Ectodermal cell (in vitro differentiated cells): ENCODE measurements at regions not wholly inside any gene's neighbourhood (a gene's known extent, or its start where the extent isn't known, plus 50 kb on each side); places are given as distances from the start of the nearest gene placed in this dataset.

Experiments
- H3K27ac ChIP-seq: 2 replicates; pipeline ENCODE4 v1.7.0; 2013; ENCODE audit warnings: mild to moderate bottlenecking, low read depth, low read length; ENCODE audit not compliant: insufficient read depth, poor library complexity, severe bottlenecking
- H3K27me3 ChIP-seq: 2 replicates; pipeline ENCODE4 v1.7.0; 2013; ENCODE audit warnings: mild to moderate bottlenecking, low read length; ENCODE audit not compliant: insufficient read depth, control insufficient read depth, poor library complexity, severe bottlenecking
- H3K36me3 ChIP-seq: one replicate; pipeline ENCODE4 v1.7.0; 2013; ENCODE audit warnings: low read length; ENCODE audit not compliant: control insufficient read depth, insufficient read depth
- H3K4me1 ChIP-seq: one replicate; pipeline ENCODE4 v1.7.0; 2013; ENCODE audit warnings: low read length; ENCODE audit not compliant: control insufficient read depth, insufficient read depth
- H3K4me3 ChIP-seq: 2 replicates; pipeline ENCODE4 v1.7.0; 2013; ENCODE audit warnings: low read depth, low read length, control low read depth; ENCODE audit not compliant: insufficient read depth
- H3K9me3 ChIP-seq: 2 replicates; pipeline ENCODE4 v1.7.0; 2013; ENCODE audit warnings: mild to moderate bottlenecking, low read length, moderate library complexity; ENCODE audit not compliant: control insufficient read depth
- WGBS, 2 experiments: methylation state at CpG; one replicate each; pipeline ENCODE4 v1.1.7; 2013; ENCODE audit warnings: missing lambda C conversion rate in 2 of 2; 5-methylcytosine and 5-hydroxymethylcytosine counted together

- H3K36me3 ChIP-seq: no peaks in the 10 kb centered on the region
- H3K27ac ChIP-seq: no peak overlapping the region
- WGBS, 2 experiments: 84 to 98% methylated on average over 1 of the region's 2 CpGs
- H3K27me3 ChIP-seq: no peaks in the 10 kb centered on the region
- H3K4me1 ChIP-seq: no peaks in the 10 kb centered on the region
- no peak overlapping the region for H3K4me3 ChIP-seq
- no peaks in the 10 kb centered on the region for H3K9me3 ChIP-seq
Measured at GRCh38 chr10:83654689-83655088, 484.6 kb upstream of the GHITM start.

DNA sequence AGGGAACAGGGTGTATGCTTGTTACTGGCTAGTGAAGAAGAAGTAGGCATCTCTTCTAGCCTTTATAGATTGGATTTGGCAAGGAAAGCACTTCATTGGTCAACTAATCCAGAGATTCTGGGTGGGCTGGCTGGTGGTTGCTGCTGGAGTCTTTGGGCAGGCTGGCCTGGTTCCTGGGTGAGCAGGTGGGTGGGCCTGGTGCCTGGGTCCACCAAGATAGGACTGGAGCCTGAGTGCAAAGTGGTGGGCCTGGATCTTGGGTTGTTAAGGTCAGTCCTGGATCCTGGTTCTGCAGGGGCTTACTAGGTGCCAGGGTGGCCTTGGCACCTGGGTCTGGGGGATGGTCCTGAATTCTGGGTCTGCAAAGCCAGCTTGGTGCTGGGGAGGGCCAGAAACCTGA, 482.4 kb upstream of the GHITM start:
- H3K4me1 ChIP-seq: no peaks in the 10 kb centered on the region
- H3K4me3 ChIP-seq: no peak overlapping the region
- no peak overlapping the region for H3K27ac ChIP-seq
- H3K27me3 ChIP-seq: no peaks in the 10 kb centered on the region
- H3K36me3 ChIP-seq: no peaks in the 10 kb centered on the region
- no peaks in the 10 kb centered on the region for H3K9me3 ChIP-seq

DNA sequence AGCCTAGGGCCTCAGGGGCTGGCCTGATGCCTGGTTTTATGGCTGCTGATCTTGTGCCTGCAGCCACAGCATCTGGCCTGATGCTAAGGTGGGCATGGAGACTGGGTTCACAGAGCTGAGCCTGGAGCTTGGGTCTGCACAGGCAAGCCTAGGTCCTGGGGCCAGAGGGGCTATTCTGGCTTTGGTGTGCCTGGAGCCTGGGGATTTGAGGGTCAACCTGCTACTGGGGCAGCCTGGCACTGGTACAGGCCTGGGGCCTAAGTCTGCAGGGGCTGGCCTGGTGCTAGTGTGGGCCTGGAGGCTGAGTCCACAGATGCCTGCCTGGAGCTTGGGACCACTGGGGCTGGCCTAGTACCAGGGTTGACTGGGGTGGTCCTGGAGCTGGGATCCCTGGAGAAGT, 481.8 kb upstream of the GHITM start:
- Histone ChIP-seq H3K4me1 (no peaks in the 10 kb centered on the region), H3K36me3 (no peaks in the 10 kb centered on the region), H3K4me3 (no peak overlapping the region), H3K27me3 (no peaks in the 10 kb centered on the region), H3K9me3 (no peaks in the 10 kb centered on the region), H3K27ac (no peak overlapping the region)

DNA sequence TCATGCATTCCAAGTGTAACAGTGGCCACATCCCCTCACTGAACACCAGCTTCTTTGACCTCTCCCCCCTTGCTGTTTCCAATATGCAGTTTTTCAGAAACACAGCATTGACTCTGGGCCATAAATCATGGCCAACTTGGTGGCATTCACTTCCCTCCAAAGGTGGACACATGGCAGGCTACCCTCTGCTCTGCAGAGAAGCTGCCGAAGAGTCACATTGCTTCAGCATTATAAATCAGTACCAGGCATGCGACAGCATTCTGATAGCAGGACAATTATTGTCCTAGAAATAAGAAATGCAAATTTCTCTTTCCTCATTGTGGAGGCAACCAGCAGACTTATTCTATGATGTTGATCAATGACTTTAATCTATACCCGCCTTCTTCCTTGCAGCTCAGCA, 475.4 kb upstream of the GHITM start:
- no peaks in the 10 kb centered on the region for H3K4me1 ChIP-seq
- H3K36me3 ChIP-seq: no peaks in the 10 kb centered on the region
- H3K27ac ChIP-seq: no peak overlapping the region
- H3K27me3 ChIP-seq: no peaks in the 10 kb centered on the region
- H3K9me3 ChIP-seq: no peaks in the 10 kb centered on the region
- H3K4me3 ChIP-seq: no peak overlapping the region
- 92 to 93% methylated on average over 3 of the region's 3 CpGs for WGBS, 2 experiments

- no peak overlapping the region for H3K27ac ChIP-seq
- H3K36me3 ChIP-seq: no peaks in the 10 kb centered on the region
- H3K4me3 ChIP-seq: no peak overlapping the region
- no peaks in the 10 kb centered on the region for H3K27me3 ChIP-seq
- H3K9me3 ChIP-seq: no peaks in the 10 kb centered on the region
- no peaks in the 10 kb centered on the region for H3K4me1 ChIP-seq
- 89 to 96% methylated on average over 3 of the region's 3 CpGs for WGBS, 2 experiments
Measured at GRCh38 chr10:83666762-83667161, 472.5 kb upstream of the GHITM start.

GRCh38 chr10:83667594-83667993, 471.7 kb upstream of the GHITM start:
- Histone ChIP-seq H3K4me1 (no peaks in the 10 kb centered on the region), H3K27me3 (no peaks in the 10 kb centered on the region), H3K4me3 (no peak overlapping the region), H3K36me3 (no peaks in the 10 kb centered on the region), H3K9me3 (no peaks in the 10 kb centered on the region), H3K27ac (no peak overlapping the region)
- WGBS, 2 experiments: 93 to 100% methylated on average over 1 of the region's 1 CpG

GRCh38 chr10:83673316-83673715, 466.0 kb upstream of the GHITM start:
- no peaks in the 10 kb centered on the region for H3K36me3 ChIP-seq
- no peak overlapping the region for H3K27ac ChIP-seq
- H3K4me1 ChIP-seq: no peaks in the 10 kb centered on the region
- WGBS, 2 experiments: 92 to 93% methylated on average over 3 of the region's 3 CpGs
- H3K4me3 ChIP-seq: no peak overlapping the region
- H3K9me3 ChIP-seq: no peaks in the 10 kb centered on the region
- no peaks in the 10 kb centered on the region for H3K27me3 ChIP-seq

DNA sequence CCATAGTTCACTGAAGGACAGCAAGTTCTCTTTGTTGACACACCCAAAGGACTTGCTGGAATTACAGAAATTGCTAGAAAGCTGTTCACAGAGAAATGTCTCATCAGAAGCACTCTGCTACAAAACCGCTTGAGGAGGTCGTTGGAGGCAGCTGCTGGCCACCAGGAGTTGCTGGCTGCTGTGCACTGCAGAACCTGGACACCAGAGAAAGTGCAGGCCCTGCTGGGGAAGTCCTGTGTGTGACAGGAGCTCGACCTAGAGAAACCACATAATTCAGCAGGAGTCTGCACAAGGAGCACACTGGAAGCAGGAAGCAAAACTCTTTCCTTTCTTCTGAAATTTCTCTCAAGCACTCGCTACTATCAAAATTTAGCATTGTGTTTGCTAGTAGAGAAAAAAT, 461.5 kb upstream of the GHITM start:
- H3K36me3 ChIP-seq: no peaks in the 10 kb centered on the region
- WGBS, 2 experiments: 66 to 83% methylated on average over 3 to 4 of the region's 4 CpGs
- no peaks in the 10 kb centered on the region for H3K27me3 ChIP-seq
- H3K4me1 ChIP-seq: no peaks in the 10 kb centered on the region
- no peak overlapping the region for H3K27ac ChIP-seq
- no peaks in the 10 kb centered on the region for H3K9me3 ChIP-seq
- H3K4me3 ChIP-seq: no peak overlapping the region

DNA sequence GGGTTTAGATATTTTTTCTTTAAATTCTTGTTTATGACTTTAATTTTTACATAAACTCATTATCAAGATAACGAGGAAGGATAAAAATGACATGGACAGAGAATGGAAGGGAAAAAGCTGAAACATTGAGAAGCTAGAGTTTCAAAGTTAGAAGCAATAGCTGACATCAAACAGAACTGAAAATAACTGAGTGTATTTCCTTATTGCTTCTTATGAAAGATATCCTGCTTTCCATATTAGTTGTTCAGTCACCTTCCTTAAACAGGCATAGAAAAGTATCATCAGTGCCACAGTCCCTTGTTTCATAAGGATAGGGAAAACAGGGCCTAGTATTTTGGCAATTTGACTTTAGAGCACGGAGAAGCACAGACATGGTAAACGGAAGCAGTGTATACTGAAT, 460.5 kb upstream of the GHITM start:
- Histone ChIP-seq H3K36me3 (no peaks in the 10 kb centered on the region), H3K9me3 (no peaks in the 10 kb centered on the region), H3K4me1 (no peaks in the 10 kb centered on the region), H3K27me3 (no peaks in the 10 kb centered on the region), H3K4me3 (no peak overlapping the region), H3K27ac (no peak overlapping the region)
- WGBS, 2 experiments: 92 to 95% methylated on average over 2 to 3 of the region's 3 CpGs

- WGBS, 2 experiments: 82 to 92% methylated on average over 7 of the region's 7 CpGs
- no peaks in the 10 kb centered on the region for H3K27me3 ChIP-seq
- no peaks in the 10 kb centered on the region for H3K9me3 ChIP-seq
- H3K27ac ChIP-seq: no peak overlapping the region
- H3K4me3 ChIP-seq: no peak overlapping the region
- no peaks in the 10 kb centered on the region for H3K36me3 ChIP-seq
- no peaks in the 10 kb centered on the region for H3K4me1 ChIP-seq
Measured at GRCh38 chr10:83680470-83680891, 458.8 kb upstream of the GHITM start.

DNA sequence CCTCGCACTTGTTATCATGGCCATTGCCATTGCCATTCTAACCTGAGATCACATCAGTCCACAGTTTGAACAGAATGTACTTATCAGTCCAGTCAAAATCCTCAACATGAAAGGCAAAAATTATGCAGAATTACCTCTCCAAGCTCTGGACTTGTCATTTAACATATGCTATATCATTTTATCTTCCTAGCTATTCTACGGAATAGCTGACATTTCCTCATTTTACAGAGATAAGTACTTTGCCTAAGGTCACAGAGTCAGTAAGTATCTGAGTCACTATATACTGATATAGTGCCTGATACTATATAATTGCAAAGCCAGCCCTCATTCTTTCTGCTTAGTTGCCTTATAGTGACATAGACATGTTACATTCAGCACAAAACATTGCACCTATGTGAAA, 456.9 kb upstream of the GHITM start:
- Histone ChIP-seq H3K4me3 (no peak overlapping the region), H3K4me1 (no peaks in the 10 kb centered on the region), H3K27ac (no peak overlapping the region), H3K27me3 (no peaks in the 10 kb centered on the region), H3K9me3 (no peaks in the 10 kb centered on the region), H3K36me3 (no peaks in the 10 kb centered on the region)
- WGBS, 2 experiments: 88 to 96% methylated on average over 2 of the region's 2 CpGs
